Endothelial cell of umbilical vein (primary cell): ENCODE measurements at regions not wholly inside any gene's neighbourhood (a gene's known extent, or its start where the extent isn't known, plus 50 kb on each side); places are given as distances from the start of the nearest gene placed in this dataset.

Experiments used
- CTCF ChIP-seq, 2 donors: IDR thresholded peaks; 1 replicate in 1 of 2; 2 replicates in 1 of 2; pipeline ENCODE4 v1.5.1; 2011; ENCODE audit warnings: low read length in 2 of 2, mild to moderate bottlenecking in 2 of 2, moderate library complexity in 2 of 2, control low read depth in 1 of 2, inconsistent platforms in 1 of 2, low read depth in 1 of 2; ENCODE audit not compliant: insufficient read depth in 1 of 2; ENCODE audit errors: extremely low read depth in 1 of 2
- EZH2 ChIP-seq: IDR thresholded peaks from 2 replicates; pipeline ENCODE4 v1.6.1; 2012; ENCODE audit warnings: borderline replicate concordance, low read depth, mild to moderate bottlenecking, moderate library complexity, low read length, inconsistent platforms; ENCODE audit not compliant: severe bottlenecking
- FOS ChIP-seq: IDR thresholded peaks from 2 replicates; pipeline ENCODE4 v1.6.1; 2011; ENCODE audit warnings: mild to moderate bottlenecking, low read length, moderate library complexity, borderline replicate concordance; ENCODE audit not compliant: insufficient read depth
- GATA2 ChIP-seq: IDR thresholded peaks from 2 replicates; pipeline ENCODE4 v1.7.0; 2011; ENCODE audit warnings: low read depth, mild to moderate bottlenecking, moderate library complexity, mixed read lengths, low read length; ENCODE audit not compliant: insufficient read length, insufficient read depth
- JUN ChIP-seq: IDR thresholded peaks from 2 replicates; pipeline ENCODE4 v1.6.1; 2011; ENCODE audit warnings: borderline replicate concordance, low read depth; ENCODE audit not compliant: insufficient read length, insufficient read depth
- MAX ChIP-seq: IDR thresholded peaks from 2 replicates; pipeline ENCODE4 v1.6.1; 2011; ENCODE audit not compliant: insufficient read depth, insufficient read length
- MYC ChIP-seq: IDR thresholded peaks from one replicate; pipeline ENCODE4 v1.6.1; 2011; ENCODE audit warnings: mild to moderate bottlenecking, low read depth, low read length
- POLR2A ChIP-seq: IDR thresholded peaks from 2 replicates; pipeline ENCODE4 v1.6.1; 2012; ENCODE audit warnings: low read depth, mild to moderate bottlenecking, control low read depth, low read length
- POLR2AphosphoS5 ChIP-seq: IDR thresholded peaks from 2 replicates; pipeline ENCODE4 v1.6.1; 2012; ENCODE audit warnings: low read depth, mild to moderate bottlenecking, control low read depth, low read length, moderate library complexity; ENCODE audit not compliant: insufficient read depth

- no peak for TF ChIP-seq CTCF (IDR thresholded peaks at IDR 0.05; ENCODE audit: extremely low read depth in 1 of 2, insufficient read depth in 1 of 2, low read depth in 1 of 2, low read length in 2 of 2)
- no peak for TF ChIP-seq POLR2AphosphoS5
- TF ChIP-seq POLR2A, result no peak
- TF ChIP-seq JUN, result no peak
- no peak for TF ChIP-seq FOS
- TF ChIP-seq EZH2, result no peak
- no peak for TF ChIP-seq MAX
- no peak for TF ChIP-seq GATA2
- TF ChIP-seq MYC, result no peak
Observed at GRCh38 chr5:99070822-99071221, 142.0 kb upstream of the CHD1 start.
